PC-3 (cell line): ENCODE measurements at regions not wholly inside any gene's neighbourhood (a gene's known extent, or its start where the extent isn't known, plus 50 kb on each side); places are given as distances from the start of the nearest gene placed in this dataset.

Experiments used
- EZH2 ChIP-seq: fragments of 300-600 bp; sonication (generic); IDR thresholded peaks from one replicate; pipeline ENCODE4 v1.6.1; 2017; ENCODE audit warnings: antibody characterized with exemption, mild to moderate bottlenecking, low read length; ENCODE audit not compliant: unreplicated experiment
- EZH2phosphoT487 ChIP-seq: fragments of 300-600 bp; sonication (generic); IDR thresholded peaks from 2 replicates; pipeline ENCODE4 v1.6.1; 2018; ENCODE audit warnings: mild to moderate bottlenecking, antibody characterized with exemption, low read length, borderline replicate concordance
- TF ChIP-seq, protein P1 (sequence below): fragments of 300-600 bp; sonication (generic); conservative IDR thresholded peaks from 2 replicates; pipeline ENCODE4 v1.5.1; 2017; ENCODE audit warnings: antibody characterized with exemption, low read depth, mild to moderate bottlenecking, low read length

DNA sequence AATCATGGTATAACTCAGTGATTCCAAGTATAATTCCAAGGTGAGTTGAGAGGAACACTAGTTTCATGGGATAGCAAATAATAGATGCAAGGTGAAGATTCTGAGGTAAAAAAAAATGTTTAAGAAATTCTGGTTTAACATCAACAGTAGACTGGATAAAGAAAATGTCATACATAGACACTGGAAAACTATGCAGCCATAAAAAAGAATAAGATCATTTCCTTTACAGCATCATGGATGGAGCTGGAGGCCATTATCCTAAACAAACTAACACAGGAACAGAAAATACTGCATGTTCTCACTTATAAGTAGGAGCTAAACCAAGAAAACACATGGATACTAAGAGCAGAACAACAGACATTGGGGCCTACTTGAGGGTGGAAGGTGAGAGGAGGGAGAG, 54.6 kb upstream of the LEF1 start:
- TF ChIP-seq, protein P1, sequence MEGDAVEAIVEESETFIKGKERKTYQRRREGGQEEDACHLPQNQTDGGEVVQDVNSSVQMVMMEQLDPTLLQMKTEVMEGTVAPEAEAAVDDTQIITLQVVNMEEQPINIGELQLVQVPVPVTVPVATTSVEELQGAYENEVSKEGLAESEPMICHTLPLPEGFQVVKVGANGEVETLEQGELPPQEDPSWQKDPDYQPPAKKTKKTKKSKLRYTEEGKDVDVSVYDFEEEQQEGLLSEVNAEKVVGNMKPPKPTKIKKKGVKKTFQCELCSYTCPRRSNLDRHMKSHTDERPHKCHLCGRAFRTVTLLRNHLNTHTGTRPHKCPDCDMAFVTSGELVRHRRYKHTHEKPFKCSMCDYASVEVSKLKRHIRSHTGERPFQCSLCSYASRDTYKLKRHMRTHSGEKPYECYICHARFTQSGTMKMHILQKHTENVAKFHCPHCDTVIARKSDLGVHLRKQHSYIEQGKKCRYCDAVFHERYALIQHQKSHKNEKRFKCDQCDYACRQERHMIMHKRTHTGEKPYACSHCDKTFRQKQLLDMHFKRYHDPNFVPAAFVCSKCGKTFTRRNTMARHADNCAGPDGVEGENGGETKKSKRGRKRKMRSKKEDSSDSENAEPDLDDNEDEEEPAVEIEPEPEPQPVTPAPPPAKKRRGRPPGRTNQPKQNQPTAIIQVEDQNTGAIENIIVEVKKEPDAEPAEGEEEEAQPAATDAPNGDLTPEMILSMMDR, result no peak
- TF ChIP-seq EZH2 (no peak), EZH2phosphoT487 (no peak)
